Peyer's patch (tissue), 4 donors: ENCODE measurements at regions not wholly inside any gene's neighbourhood (a gene's known extent, or its start where the extent isn't known, plus 50 kb on each side); places are given as distances from the start of the nearest gene placed in this dataset.

Experiments
- DNase-seq, 3 donors: peaks; one replicate each; pipeline ENCODE4 v3.0.0-alpha.2; 2017 to 2019
- H3K27ac ChIP-seq, 4 donors: fragments of 200-600 bp; sonication (generic); one replicate each; pipeline ENCODE4 v1.5.1; 2016 to 2019
- H3K27me3 ChIP-seq, 2 donors: fragments of 200-600 bp; sonication (generic); one replicate each; pipeline ENCODE4 v1.5.1; 2019
- H3K36me3 ChIP-seq, 3 donors: fragments of 200-600 bp; sonication (generic); one replicate each; pipeline ENCODE4 v1.5.1; 2016 to 2019
- H3K4me1 ChIP-seq, 4 donors: fragments of 200-600 bp; sonication (generic); one replicate each; pipeline ENCODE4 v1.5.1; 2016 to 2019
- H3K4me3 ChIP-seq, 4 donors: fragments of 200-600 bp; sonication (generic); 1 replicate in 3 of 4; 2 replicates in 1 of 4; pipeline ENCODE4 v1.5.1; 2016 to 2019; ENCODE audit warnings: mild to moderate bottlenecking in 1 of 4
- H3K9me3 ChIP-seq, 4 donors: fragments of 200-600 bp; sonication (generic); one replicate each; pipeline ENCODE4 v1.5.1; 2016 to 2019; ENCODE audit warnings: mild to moderate bottlenecking in 1 of 4
- POLR2A ChIP-seq, 2 donors: fragments of 450-650 bp; IDR thresholded peaks; one replicate each; pipeline ENCODE4 v1.5.1; 2017; ENCODE audit warnings: antibody characterized with exemption in 2 of 2, mild to moderate bottlenecking in 2 of 2, moderate library complexity in 2 of 2
- TF ChIP-seq, protein P1 (sequence below), 6 experiments: fragments of 450-650 bp in 4 of 6; fragments of 200-600 bp in 2 of 6; sonication (generic) in 1 of 6; IDR thresholded peaks; one replicate each; pipeline ENCODE4 v1.5.1; 2017 to 2019; ENCODE audit warnings: antibody characterized with exemption in 6 of 6, mild to moderate bottlenecking in 3 of 6, moderate library complexity in 1 of 6

DNA sequence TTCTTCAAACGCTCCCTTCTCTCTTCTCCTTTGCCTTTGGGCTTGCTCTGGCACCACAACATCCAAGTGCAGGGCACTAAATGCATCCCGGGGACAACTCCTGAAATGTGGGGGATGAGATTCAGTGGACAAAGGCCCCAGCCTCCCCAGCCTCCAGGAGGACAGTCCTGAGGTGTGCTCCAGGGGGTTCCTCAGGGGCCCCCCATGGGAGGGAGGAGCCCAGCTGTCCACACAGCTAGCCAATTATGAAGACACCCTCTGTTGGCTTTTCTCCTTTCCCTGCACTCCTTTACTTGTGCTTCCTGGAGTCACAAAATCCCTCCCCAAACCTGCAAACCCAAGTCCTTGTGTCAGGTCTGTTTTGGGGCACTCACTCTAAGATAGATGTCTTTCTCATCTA lies 735.4 kb downstream of the PTPRU start:
- H3K4me3 ChIP-seq = no peak overlapping the region
- H3K27ac ChIP-seq = no peak overlapping the region
- H3K27me3 ChIP-seq = no peaks in the 10 kb centered on the region
- no peaks in the 10 kb centered on the region for H3K4me1 ChIP-seq
- TF ChIP-seq, protein P1, sequence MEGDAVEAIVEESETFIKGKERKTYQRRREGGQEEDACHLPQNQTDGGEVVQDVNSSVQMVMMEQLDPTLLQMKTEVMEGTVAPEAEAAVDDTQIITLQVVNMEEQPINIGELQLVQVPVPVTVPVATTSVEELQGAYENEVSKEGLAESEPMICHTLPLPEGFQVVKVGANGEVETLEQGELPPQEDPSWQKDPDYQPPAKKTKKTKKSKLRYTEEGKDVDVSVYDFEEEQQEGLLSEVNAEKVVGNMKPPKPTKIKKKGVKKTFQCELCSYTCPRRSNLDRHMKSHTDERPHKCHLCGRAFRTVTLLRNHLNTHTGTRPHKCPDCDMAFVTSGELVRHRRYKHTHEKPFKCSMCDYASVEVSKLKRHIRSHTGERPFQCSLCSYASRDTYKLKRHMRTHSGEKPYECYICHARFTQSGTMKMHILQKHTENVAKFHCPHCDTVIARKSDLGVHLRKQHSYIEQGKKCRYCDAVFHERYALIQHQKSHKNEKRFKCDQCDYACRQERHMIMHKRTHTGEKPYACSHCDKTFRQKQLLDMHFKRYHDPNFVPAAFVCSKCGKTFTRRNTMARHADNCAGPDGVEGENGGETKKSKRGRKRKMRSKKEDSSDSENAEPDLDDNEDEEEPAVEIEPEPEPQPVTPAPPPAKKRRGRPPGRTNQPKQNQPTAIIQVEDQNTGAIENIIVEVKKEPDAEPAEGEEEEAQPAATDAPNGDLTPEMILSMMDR (IDR thresholded peaks at IDR 0.05) = no peak
- H3K36me3 ChIP-seq = no peaks in the 10 kb centered on the region
- DNase-seq = no peak
- no peaks in the 10 kb centered on the region for H3K9me3 ChIP-seq

GRCh38 chr1:29970747-29971325 lies 734.5 kb downstream of the PTPRU start:
- TF ChIP-seq, protein P1 (IDR thresholded peaks at IDR 0.05) = no peak
- TF ChIP-seq POLR2A (IDR thresholded peaks at IDR 0.05) = no peak
- H3K27ac ChIP-seq = no peak overlapping the region
- H3K36me3 ChIP-seq = no peaks in the 10 kb centered on the region
- no peaks in the 10 kb centered on the region for H3K9me3 ChIP-seq
- H3K4me3 ChIP-seq = no peak overlapping the region
- H3K27me3 ChIP-seq = no peaks in the 10 kb centered on the region
- DNase-seq = no peak
- no peaks in the 10 kb centered on the region for H3K4me1 ChIP-seq

DNA sequence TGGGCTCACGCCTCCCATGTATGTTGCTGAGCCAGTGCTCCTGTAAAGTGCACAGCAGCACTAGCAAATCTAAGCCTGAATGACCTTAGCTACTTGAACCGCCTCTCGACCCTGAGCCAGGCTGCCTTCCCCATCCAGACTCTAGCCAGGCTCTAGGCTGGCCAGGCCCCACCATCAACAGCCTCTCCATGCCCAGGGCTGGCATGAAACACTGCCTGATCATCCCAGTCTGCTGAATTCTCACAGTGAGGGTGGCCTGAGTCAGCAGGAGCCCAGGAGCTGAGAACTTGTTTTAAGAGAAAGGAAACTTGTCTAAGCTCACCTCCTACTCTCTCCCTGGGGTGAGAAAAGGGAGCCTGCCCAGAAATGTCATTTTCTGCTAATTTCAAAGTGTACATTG lies 733.3 kb downstream of the PTPRU start:
- Histone ChIP-seq H3K27me3 (no peaks in the 10 kb centered on the region), H3K27ac (no peak overlapping the region), H3K36me3 (no peaks in the 10 kb centered on the region), H3K9me3 (no peaks in the 10 kb centered on the region), H3K4me1 (no peaks in the 10 kb centered on the region), H3K4me3 (no peak overlapping the region)
- DNase-seq = no peak
- TF ChIP-seq, protein P1 (IDR thresholded peaks at IDR 0.05) = no peak
- TF ChIP-seq POLR2A (IDR thresholded peaks at IDR 0.05) = no peak

DNA sequence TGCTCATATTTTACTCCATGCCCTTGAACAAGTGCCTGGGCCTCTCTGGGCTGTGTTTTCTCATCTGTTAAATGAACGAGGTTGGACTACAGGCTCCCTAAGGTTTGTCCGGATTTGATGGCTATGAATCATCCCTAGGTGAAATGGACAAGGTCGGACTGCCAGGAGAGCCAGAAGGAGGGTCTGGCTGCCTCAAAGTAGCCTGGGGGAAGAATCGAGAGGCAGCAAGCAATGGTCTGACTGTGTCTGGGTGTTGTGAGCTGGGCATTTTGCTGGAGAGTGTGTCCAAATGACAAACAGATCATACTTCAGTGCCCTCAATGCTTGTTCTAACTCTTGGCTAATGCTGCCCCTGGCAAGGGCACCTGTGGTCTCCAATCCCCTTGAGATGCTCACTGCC lies 730.9 kb downstream of the PTPRU start:
- Histone ChIP-seq H3K9me3 (no peaks in the 10 kb centered on the region), H3K4me1 (no peaks in the 10 kb centered on the region), H3K36me3 (no peaks in the 10 kb centered on the region), H3K27me3 (no peaks in the 10 kb centered on the region), H3K4me3 (no peak overlapping the region), H3K27ac (no peak overlapping the region)
- no peak for TF ChIP-seq POLR2A (IDR thresholded peaks at IDR 0.05)
- TF ChIP-seq, protein P1 (IDR thresholded peaks at IDR 0.05) = no peak
- DNase-seq = no peak

DNA sequence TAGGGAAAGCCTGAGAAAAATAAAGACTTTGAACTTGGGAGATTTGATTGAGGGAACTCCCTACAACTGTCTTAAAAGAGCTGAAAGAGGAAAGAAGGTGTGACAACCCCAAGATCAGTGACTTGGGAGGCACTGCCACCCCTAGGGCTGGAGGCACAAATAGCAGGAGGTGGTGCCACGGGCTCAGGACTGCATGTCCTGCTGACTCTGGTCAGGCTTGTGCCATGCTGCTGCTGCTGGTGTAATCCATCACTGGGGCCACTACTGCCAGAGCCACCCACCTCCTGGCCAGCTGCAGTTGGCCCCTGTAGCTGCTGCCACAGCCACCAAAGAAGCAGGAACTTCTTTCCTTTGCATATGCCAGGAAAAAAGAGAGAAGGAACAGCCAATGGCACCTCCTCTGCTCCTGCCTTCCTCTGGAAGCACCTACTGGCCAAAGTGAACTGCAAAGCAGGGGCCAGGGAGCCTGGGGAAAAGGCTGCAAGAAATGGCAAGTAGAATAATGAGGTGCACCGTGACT lies 730.3 kb downstream of the PTPRU start:
- Histone ChIP-seq H3K4me1 (no peaks in the 10 kb centered on the region), H3K4me3 (no peak overlapping the region), H3K27me3 (no peaks in the 10 kb centered on the region), H3K9me3 (no peaks in the 10 kb centered on the region), H3K27ac (no peak overlapping the region), H3K36me3 (no peaks in the 10 kb centered on the region)
- no peak for TF ChIP-seq POLR2A (IDR thresholded peaks at IDR 0.05)
- TF ChIP-seq, protein P1 (IDR thresholded peaks at IDR 0.05) = no peak
- no peak for DNase-seq
